ENCODE measurements at regions not wholly inside any gene's neighbourhood (a gene's known extent, or its start where the extent isn't known, plus 50 kb on each side); places are given as distances from the start of the nearest gene placed in this dataset.
A peak's percentile ranks its signal among the peaks of the same experiment; 100 is the strongest.

DNA sequence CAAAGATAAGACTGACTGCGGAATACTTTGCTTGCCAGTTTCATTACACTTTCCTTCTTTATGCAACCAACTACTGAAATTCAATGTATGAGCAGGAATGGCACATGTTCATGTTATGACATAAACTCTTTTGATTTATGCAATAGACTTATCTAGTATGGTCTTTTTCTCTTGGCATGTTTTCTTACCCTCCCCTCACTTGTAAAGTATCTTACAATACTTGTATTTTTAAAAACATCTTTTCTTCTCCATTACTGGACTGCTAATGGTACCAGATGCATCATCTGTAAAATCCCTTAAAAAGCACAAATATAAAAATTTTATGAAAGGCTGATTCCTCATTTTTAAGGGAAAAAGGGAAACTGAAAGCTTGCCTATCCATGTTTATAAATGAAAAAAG is 373.8 kb downstream of the ZEB2 start:
- DNase-seq = no peak
- Histone ChIP-seq H3K9me3 (replicated peaks) (no peaks in the 10 kb centered on the region), H3K27ac (replicated peaks) (no peak overlapping the region), H3K4me1 (no peaks in the 10 kb centered on the region), H3K36me3 (no peaks in the 10 kb centered on the region), H3K4me3 (no peak overlapping the region), H3K27me3 (ENCODE audit: low read depth) (no peaks in the 10 kb centered on the region)
- TF ChIP-seq, protein P1, sequence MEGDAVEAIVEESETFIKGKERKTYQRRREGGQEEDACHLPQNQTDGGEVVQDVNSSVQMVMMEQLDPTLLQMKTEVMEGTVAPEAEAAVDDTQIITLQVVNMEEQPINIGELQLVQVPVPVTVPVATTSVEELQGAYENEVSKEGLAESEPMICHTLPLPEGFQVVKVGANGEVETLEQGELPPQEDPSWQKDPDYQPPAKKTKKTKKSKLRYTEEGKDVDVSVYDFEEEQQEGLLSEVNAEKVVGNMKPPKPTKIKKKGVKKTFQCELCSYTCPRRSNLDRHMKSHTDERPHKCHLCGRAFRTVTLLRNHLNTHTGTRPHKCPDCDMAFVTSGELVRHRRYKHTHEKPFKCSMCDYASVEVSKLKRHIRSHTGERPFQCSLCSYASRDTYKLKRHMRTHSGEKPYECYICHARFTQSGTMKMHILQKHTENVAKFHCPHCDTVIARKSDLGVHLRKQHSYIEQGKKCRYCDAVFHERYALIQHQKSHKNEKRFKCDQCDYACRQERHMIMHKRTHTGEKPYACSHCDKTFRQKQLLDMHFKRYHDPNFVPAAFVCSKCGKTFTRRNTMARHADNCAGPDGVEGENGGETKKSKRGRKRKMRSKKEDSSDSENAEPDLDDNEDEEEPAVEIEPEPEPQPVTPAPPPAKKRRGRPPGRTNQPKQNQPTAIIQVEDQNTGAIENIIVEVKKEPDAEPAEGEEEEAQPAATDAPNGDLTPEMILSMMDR (IDR thresholded peaks at IDR 0.05; ENCODE audit: borderline replicate concordance) = no peak
- intact Hi-C loops (cut with micrococcal nuclease) = no loop called here

DNA sequence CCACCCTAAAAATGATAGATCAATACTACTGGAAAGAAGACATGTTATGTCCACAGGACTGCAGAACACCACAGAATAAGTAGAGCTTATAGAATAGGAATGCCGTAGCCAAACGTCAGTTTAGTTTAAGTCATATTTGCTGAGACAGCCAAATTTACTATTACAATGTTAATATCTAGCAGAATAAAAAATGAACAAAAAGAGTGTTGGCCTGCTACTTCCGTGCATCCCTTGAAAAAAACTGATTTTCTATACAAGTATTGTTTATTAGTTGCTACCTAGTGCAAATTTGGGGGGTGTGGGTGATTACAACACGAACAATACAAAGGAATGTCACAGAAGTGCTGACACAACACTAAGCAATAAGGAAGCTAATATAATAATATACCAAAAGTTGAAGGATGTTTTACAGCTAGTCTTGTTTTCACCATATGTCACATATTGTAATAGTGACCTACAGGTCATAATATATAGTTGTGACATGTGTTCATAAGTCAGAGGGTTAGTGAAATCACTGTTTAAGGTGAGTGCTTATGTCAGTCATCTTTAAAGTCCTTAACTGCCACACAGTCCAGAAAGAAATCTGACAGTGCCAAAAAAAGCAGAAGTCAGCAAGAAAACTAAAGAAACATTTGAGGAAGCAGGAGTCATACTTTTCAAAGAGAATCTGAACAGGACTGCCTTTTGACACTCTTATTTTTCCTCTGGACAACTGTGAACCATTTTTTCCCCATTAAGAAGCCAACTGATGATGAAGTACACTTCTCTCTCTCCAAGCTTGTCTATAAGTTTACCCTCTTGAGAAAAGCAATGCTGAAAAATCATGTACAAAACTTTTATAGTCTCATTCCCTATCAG is 376.4 kb downstream of the ZEB2 start:
- Histone ChIP-seq H3K4me3 (no peak overlapping the region), H3K27me3 (ENCODE audit: low read depth) (no peaks in the 10 kb centered on the region), H3K36me3 (no peaks in the 10 kb centered on the region), H3K27ac (replicated peaks) (peak overlapping the region; percentile 0), H3K4me1 (no peaks in the 10 kb centered on the region), H3K9me3 (replicated peaks) (no peaks in the 10 kb centered on the region)
- intact Hi-C loops (cut with micrococcal nuclease) = no loop called here
- TF ChIP-seq, protein P1 (IDR thresholded peaks at IDR 0.05; ENCODE audit: borderline replicate concordance) = no peak
- no peak for DNase-seq

DNA sequence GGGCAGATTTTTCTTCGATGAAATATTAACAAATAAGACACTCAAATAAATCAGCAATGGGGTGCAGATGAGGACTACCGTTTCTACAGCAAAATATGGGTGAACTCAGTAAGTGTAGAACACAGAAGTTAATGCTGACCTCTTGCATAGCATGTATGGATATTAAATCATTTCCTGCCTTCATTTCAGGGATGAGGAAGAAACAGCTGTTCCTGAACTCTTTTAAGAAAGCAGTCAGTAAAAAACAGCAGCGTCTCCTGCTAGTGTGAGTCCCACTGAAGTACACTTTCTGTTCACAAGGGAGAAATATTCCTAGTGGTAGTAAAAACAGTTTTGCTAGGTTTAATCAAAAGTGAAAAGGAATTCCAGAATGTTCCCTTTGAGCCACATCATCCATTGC is 379.0 kb downstream of the ZEB2 start:
- no peaks in the 10 kb centered on the region for H3K27me3 ChIP-seq (ENCODE audit: low read depth)
- no peaks in the 10 kb centered on the region for H3K36me3 ChIP-seq
- TF ChIP-seq, protein P1 (IDR thresholded peaks at IDR 0.05; ENCODE audit: borderline replicate concordance) = no peak
- no peak overlapping the region for H3K4me3 ChIP-seq
- no peak overlapping the region for H3K27ac ChIP-seq (replicated peaks)
- DNase-seq = no peak
- intact Hi-C loops (cut with micrococcal nuclease) = no loop called here
- no peaks in the 10 kb centered on the region for H3K9me3 ChIP-seq (replicated peaks)
- H3K4me1 ChIP-seq = no peaks in the 10 kb centered on the region

DNA sequence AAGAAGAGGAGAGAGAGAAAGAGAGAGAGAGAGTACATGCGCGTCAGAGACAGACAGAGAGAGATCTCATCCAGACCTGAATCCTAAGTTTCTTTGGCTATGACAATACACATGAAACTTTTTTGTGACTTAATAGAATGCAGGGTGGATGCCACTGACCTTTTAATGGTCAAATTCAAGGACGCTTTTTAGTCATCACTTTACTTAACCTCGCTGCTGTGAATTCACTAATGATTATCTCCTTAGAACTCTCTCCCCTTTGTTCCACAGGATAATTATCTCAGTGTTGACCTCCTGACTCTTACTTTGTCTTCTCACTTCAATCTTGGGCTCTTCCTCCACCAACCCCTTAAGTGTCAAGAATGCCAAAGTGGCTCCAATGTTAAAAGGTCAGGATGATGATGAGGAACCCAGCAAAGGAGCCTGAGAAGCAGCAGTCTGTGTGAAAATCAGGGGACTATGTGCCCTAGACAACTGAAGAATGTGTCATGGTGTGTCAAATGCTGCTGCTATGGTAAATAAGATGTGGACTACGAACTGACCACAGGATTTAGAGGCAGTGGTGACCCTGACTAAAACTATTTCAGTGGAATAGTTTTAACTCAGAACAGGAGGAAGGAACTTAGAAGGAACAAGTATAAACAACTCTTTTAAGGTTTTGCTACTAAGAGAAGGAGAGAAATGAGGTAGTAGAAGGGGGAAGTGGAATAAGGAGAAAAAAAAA is 382.1 kb downstream of the ZEB2 start:
- no peak overlapping the region for H3K4me3 ChIP-seq
- H3K4me1 ChIP-seq = no peaks in the 10 kb centered on the region
- intact Hi-C loops (cut with micrococcal nuclease) = no loop called here
- H3K36me3 ChIP-seq = no peaks in the 10 kb centered on the region
- no peak for DNase-seq
- H3K9me3 ChIP-seq (replicated peaks) = no peaks in the 10 kb centered on the region
- H3K27ac ChIP-seq (replicated peaks) = no peak overlapping the region
- TF ChIP-seq, protein P1 (IDR thresholded peaks at IDR 0.05; ENCODE audit: borderline replicate concordance) = no peak
- H3K27me3 ChIP-seq (ENCODE audit: low read depth) = no peaks in the 10 kb centered on the region

DNA sequence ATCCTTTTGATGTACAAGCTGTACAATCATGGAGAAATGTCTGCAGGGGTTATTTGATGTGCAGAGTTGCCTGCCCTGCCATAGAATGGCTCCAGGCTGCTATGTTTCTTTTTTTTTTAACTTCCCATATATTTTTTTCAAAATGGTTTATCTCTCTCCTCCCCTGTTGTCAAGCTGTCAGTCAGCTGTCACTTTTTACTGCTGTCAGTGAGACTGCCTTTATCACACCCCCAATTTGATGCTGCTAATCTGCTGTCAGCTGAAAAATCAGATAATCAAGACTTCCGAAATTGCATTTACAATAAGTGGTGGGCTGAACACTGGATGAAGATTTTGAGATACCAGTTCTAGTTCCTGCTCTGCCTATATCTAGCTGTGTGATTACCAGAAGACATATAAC is 382.6 kb downstream of the ZEB2 start:
- Histone ChIP-seq H3K4me3 (no peak overlapping the region), H3K27ac (replicated peaks) (no peak overlapping the region)

More for the DNA sequence above, 382.6 kb downstream of the ZEB2 start:
- Histone ChIP-seq H3K9me3 (replicated peaks) (no peaks in the 10 kb centered on the region), H3K4me1 (no peaks in the 10 kb centered on the region), H3K27me3 (ENCODE audit: low read depth) (no peaks in the 10 kb centered on the region), H3K36me3 (no peaks in the 10 kb centered on the region)
- DNase-seq = no peak
- TF ChIP-seq, protein P1 (IDR thresholded peaks at IDR 0.05; ENCODE audit: borderline replicate concordance) = no peak
- intact Hi-C loops (cut with micrococcal nuclease) = no loop called here
